ENCODE measurements at regions not wholly inside any gene's neighbourhood (a gene's known extent, or its start where the extent isn't known, plus 50 kb on each side); places are given as distances from the start of the nearest gene placed in this dataset.

GRCh38 chr3:59327376-59327808, 277.6 kb upstream of the CFAP20DC start:
- Mint-ChIP-seq H3K4me3 (no peak overlapping the region), H3K27me3 (ENCODE audit: low read depth) (no peaks in the 10 kb centered on the region), H3K27ac (no peak overlapping the region), H3K36me3 (ENCODE audit: low read depth) (no peaks in the 10 kb centered on the region), H3K4me1 (ENCODE audit: low read depth) (no peaks in the 10 kb centered on the region), H3K9me3 (no peaks in the 10 kb centered on the region)
- CTCF ChIA-PET = interaction anchor here (2.0 kb wide), 1 partner anchor 14 kb away, joined by 7 read pairs; no protein-coding TSS in a partner anchor
- no peak for DNase-seq
- intact Hi-C loops (cut with micrococcal nuclease) = no loop called here

DNA sequence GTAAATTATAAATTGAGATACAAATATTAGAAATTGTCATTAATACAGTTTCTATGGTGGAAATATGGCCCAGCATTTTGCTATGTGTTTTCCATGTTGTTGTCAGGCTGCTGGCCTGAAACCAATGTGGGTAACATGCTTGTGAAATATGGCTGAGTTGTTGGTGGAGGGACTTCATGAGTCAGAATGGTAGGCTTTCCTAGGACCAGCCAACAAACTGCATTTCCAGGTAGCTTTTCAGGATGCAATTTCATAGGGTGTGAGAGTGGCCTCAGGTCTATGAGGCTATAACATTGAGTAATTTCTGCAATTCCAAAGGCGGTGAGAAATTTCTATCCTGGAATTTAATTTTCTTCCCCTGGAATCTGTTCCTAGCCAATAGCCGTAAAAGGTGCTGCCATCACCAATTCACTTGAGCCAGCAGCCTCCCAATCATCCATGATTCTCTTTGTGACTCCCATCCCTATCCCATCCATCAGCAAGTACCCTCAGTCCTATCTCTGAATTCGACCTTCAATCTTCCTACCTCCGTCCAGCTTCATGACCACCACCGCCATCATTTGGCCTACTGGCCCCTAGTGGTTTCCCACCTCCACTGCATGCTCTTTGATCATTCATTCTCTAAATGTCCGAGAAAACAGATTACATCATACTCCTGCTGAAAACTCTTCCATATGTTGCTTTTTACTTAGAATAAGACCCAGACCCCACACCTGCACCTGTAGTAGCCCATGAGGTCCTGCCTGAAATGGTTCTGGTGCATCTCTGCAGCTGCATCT, 276.6 kb upstream of the CFAP20DC start:
- CTCF ChIA-PET = interaction anchor here (2.0 kb wide), 1 partner anchor 13 kb away, joined by 7 read pairs; no protein-coding TSS in a partner anchor
- H3K4me3 Mint-ChIP-seq = no peak overlapping the region
- DNase-seq = no peak
- no peak overlapping the region for H3K27ac Mint-ChIP-seq
- no peaks in the 10 kb centered on the region for H3K9me3 Mint-ChIP-seq
- no peaks in the 10 kb centered on the region for H3K27me3 Mint-ChIP-seq (ENCODE audit: low read depth)
- no peaks in the 10 kb centered on the region for H3K36me3 Mint-ChIP-seq (ENCODE audit: low read depth)
- no peaks in the 10 kb centered on the region for H3K4me1 Mint-ChIP-seq (ENCODE audit: low read depth)
- intact Hi-C loops (cut with micrococcal nuclease) = no loop called here

- Mint-ChIP-seq H3K9me3 (no peaks in the 10 kb centered on the region), H3K4me3 (no peak overlapping the region), H3K4me1 (ENCODE audit: low read depth) (no peaks in the 10 kb centered on the region), H3K27ac (no peak overlapping the region), H3K27me3 (ENCODE audit: low read depth) (no peaks in the 10 kb centered on the region), H3K36me3 (ENCODE audit: low read depth) (no peaks in the 10 kb centered on the region)
- CTCF ChIA-PET = interaction anchor here (2.4 kb wide), 1 partner anchor 9 kb away, joined by 7 read pairs; no protein-coding TSS in a partner anchor
- intact Hi-C loops (cut with micrococcal nuclease) = no loop called here
- no peak for DNase-seq
These were observed 272.2 kb upstream of the CFAP20DC start for GRCh38 chr3:59321881-59322540.

GRCh38 chr3:59320080-59320479, 270.3 kb upstream of the CFAP20DC start:
- H3K4me1 Mint-ChIP-seq (ENCODE audit: low read depth) = peaks cover 2% of the 10 kb centered on the region
- intact Hi-C loops (cut with micrococcal nuclease) = no loop called here
- no peak overlapping the region for H3K27ac Mint-ChIP-seq
- DNase-seq = no peak
- CTCF ChIA-PET = no interaction called here
- H3K27me3 Mint-ChIP-seq (ENCODE audit: low read depth) = no peaks in the 10 kb centered on the region
- H3K9me3 Mint-ChIP-seq = no peaks in the 10 kb centered on the region
- H3K36me3 Mint-ChIP-seq (ENCODE audit: low read depth) = no peaks in the 10 kb centered on the region
- H3K4me3 Mint-ChIP-seq = no peak overlapping the region

DNA sequence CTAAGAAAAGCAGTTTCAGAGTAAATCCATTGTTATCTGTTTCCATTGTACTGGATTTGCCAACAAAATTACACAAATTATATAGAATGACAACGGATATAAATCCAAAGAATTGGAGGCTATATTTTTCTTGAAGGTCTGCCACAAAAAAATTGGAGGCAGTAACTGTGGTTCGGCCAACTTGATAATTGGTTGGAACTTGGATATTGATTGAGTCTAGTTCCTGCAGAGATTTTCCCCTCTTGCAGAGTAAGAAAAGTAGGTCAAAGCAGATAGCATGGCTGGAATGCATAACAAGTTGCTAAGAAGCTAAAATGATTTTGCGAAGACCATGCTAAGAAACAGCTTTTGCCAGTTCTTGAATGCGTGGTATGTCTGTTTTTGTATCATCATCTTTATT, 269.6 kb upstream of the CFAP20DC start:
- H3K36me3 Mint-ChIP-seq (ENCODE audit: low read depth) = no peaks in the 10 kb centered on the region
- H3K4me1 Mint-ChIP-seq (ENCODE audit: low read depth) = peaks cover 2% of the 10 kb centered on the region
- CTCF ChIA-PET = no interaction called here
- no peak for DNase-seq
- no peaks in the 10 kb centered on the region for H3K9me3 Mint-ChIP-seq
- no peak overlapping the region for H3K4me3 Mint-ChIP-seq
- intact Hi-C loops (cut with micrococcal nuclease) = loop anchor here (10.0 kb wide), 1 partner anchor 135 kb away; no protein-coding TSS in a partner anchor
- H3K27ac Mint-ChIP-seq = no peak overlapping the region
- no peaks in the 10 kb centered on the region for H3K27me3 Mint-ChIP-seq (ENCODE audit: low read depth)

DNA sequence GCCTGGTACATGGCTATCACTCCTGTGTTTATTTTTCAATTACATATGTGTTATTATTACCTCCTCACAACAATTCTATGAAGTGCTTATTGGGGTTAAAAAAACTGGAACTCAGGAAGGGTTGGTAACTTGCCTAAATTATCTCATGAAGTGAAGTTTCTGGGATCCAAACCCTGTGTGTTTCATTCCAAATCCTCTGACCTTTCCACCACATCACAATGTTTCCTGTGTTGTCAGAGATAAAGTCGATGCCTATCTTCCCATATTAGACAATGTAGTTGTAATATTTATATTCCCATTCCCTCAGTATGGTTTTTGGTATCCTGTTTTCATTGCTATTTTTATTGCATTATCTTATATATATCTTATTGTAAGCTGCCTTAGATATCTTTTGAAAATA, 269.1 kb upstream of the CFAP20DC start:
- no peaks in the 10 kb centered on the region for H3K27me3 Mint-ChIP-seq (ENCODE audit: low read depth)
- peaks cover 7% of the 10 kb centered on the region for H3K4me1 Mint-ChIP-seq (ENCODE audit: low read depth)
- CTCF ChIA-PET = no interaction called here
- intact Hi-C loops (cut with micrococcal nuclease) = loop anchor here (10.0 kb wide), 1 partner anchor 136 kb away; no protein-coding TSS in a partner anchor
- H3K27ac Mint-ChIP-seq = no peak overlapping the region
- no peak for DNase-seq
- no peak overlapping the region for H3K4me3 Mint-ChIP-seq
- no peaks in the 10 kb centered on the region for H3K9me3 Mint-ChIP-seq
- no peaks in the 10 kb centered on the region for H3K36me3 Mint-ChIP-seq (ENCODE audit: low read depth)

DNA sequence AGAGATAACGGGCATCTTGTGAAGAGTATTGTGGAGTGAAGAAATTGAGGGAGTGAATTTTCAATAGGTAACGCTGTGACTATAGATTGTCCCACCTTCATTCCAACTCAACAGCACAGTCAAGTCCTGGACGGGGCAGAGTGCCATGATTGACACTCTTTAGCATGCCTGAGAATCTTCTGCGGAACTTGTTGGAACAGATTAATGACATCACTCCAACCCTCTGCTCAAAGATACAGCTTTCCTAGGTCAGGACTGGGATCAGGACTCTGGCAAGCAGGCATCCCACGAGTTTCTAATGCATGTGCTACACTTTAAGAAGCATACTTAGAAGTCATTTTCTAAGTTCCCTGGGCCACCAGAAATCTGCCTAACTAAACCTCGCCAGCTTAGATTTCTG, 267.6 kb upstream of the CFAP20DC start:
- H3K4me1 Mint-ChIP-seq (ENCODE audit: low read depth) = peaks cover 10% of the 10 kb centered on the region
- no peaks in the 10 kb centered on the region for H3K9me3 Mint-ChIP-seq
- no peaks in the 10 kb centered on the region for H3K27me3 Mint-ChIP-seq (ENCODE audit: low read depth)
- CTCF ChIA-PET = no interaction called here
- intact Hi-C loops (cut with micrococcal nuclease) = loop anchor here (10.0 kb wide), 1 partner anchor 137 kb away; no protein-coding TSS in a partner anchor
- H3K36me3 Mint-ChIP-seq (ENCODE audit: low read depth) = no peaks in the 10 kb centered on the region
- DNase-seq = no peak
- H3K4me3 Mint-ChIP-seq = no peak overlapping the region
- no peak overlapping the region for H3K27ac Mint-ChIP-seq

- Mint-ChIP-seq H3K27me3 (ENCODE audit: low read depth) (no peaks in the 10 kb centered on the region), H3K9me3 (no peaks in the 10 kb centered on the region), H3K4me3 (no peak overlapping the region), H3K27ac (no peak overlapping the region), H3K36me3 (ENCODE audit: low read depth) (no peaks in the 10 kb centered on the region), H3K4me1 (ENCODE audit: low read depth) (peaks cover 10% of the 10 kb centered on the region)
- DNase-seq = no peak
- intact Hi-C loops (cut with micrococcal nuclease) = loop anchor here (10.0 kb wide), 1 partner anchor 138 kb away; no protein-coding TSS in a partner anchor
- CTCF ChIA-PET = no interaction called here
These were observed 267.0 kb upstream of the CFAP20DC start for GRCh38 chr3:59316688-59317275.

- intact Hi-C loops (cut with micrococcal nuclease) = loop anchor here (1.0 to 10.0 kb wide), 9 partner anchors 74 to 544 kb away; no protein-coding TSS in a partner anchor
- H3K36me3 Mint-ChIP-seq (ENCODE audit: low read depth) = no peaks in the 10 kb centered on the region
- H3K27ac Mint-ChIP-seq = no peak overlapping the region
- no peaks in the 10 kb centered on the region for H3K9me3 Mint-ChIP-seq
- peak; percentile 74 for DNase-seq
- peaks cover 22% of the 10 kb centered on the region for H3K4me1 Mint-ChIP-seq (ENCODE audit: low read depth)
- H3K4me3 Mint-ChIP-seq = no peak overlapping the region
- H3K27me3 Mint-ChIP-seq (ENCODE audit: low read depth) = no peaks in the 10 kb centered on the region
- CTCF ChIA-PET = interaction anchor here (0.6 to 2.4 kb wide), 21 partner anchors 9 to 543 kb away, joined by 3 to 8 read pairs (median 5); no protein-coding TSS in a partner anchor
These were observed 263.5 kb upstream of the CFAP20DC start for GRCh38 chr3:59313365-59313764.

DNA sequence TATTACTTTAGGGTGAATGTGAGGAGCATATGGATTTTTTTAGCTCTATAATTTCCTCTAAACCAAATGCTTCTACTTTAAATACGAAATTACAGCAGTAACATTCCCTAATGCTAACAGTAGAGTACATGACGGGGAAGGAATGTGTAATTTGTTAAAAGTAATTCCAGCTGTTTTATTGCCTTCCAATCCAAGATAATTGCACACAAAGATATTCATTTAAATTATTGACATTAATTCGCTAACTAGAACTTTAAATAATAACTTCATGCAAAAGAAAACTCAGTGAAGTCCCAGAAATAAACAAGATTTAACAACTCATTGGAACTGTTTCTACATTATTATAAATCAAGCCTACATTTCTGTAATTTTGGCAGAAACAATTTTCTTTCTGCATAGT, 261.4 kb upstream of the CFAP20DC start:
- no peaks in the 10 kb centered on the region for H3K27me3 Mint-ChIP-seq (ENCODE audit: low read depth)
- H3K36me3 Mint-ChIP-seq (ENCODE audit: low read depth) = no peaks in the 10 kb centered on the region
- H3K9me3 Mint-ChIP-seq = no peaks in the 10 kb centered on the region
- intact Hi-C loops (cut with micrococcal nuclease) = loop anchor here (5.0 to 10.0 kb wide), 6 partner anchors 76 to 501 kb away; no protein-coding TSS in a partner anchor
- DNase-seq = no peak
- H3K27ac Mint-ChIP-seq = no peak overlapping the region
- CTCF ChIA-PET = interaction anchor here (1.2 kb wide), 1 partner anchor 133 kb away, joined by 3 read pairs; no protein-coding TSS in a partner anchor
- peaks cover 22% of the 10 kb centered on the region for H3K4me1 Mint-ChIP-seq (ENCODE audit: low read depth)
- H3K4me3 Mint-ChIP-seq = no peak overlapping the region

GRCh38 chr3:59310736-59311135, 260.9 kb upstream of the CFAP20DC start:
- H3K36me3 Mint-ChIP-seq (ENCODE audit: low read depth) = no peaks in the 10 kb centered on the region
- no peak for DNase-seq
- CTCF ChIA-PET = interaction anchor here (1.2 kb wide), 1 partner anchor 134 kb away, joined by 3 read pairs; no protein-coding TSS in a partner anchor
- intact Hi-C loops (cut with micrococcal nuclease) = loop anchor here (5.0 to 10.0 kb wide), 6 partner anchors 77 to 502 kb away; no protein-coding TSS in a partner anchor
- no peak overlapping the region for H3K4me3 Mint-ChIP-seq
- no peaks in the 10 kb centered on the region for H3K27me3 Mint-ChIP-seq (ENCODE audit: low read depth)
- no peak overlapping the region for H3K27ac Mint-ChIP-seq
- peaks cover 21% of the 10 kb centered on the region for H3K4me1 Mint-ChIP-seq (ENCODE audit: low read depth)
- H3K9me3 Mint-ChIP-seq = no peaks in the 10 kb centered on the region

DNA sequence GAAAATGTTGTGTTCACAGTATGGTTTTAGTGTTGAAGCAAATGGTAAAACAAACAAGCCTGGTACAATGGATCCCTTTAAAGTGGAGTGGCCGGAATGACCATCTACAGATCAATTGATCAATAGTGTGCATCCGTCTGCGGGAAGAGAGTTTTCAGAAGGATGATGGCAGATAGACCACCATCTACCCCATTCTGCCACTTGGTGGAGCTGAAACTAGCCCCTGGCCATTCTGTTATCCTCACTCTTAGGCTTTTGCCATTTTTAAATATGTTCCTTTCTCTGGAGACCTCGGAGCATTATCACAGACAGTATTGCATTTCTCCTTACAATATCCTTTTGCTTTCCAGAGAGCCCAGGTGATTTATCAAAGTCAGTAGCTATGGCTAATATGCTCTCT, 258.9 kb upstream of the CFAP20DC start:
- H3K27me3 Mint-ChIP-seq (ENCODE audit: low read depth) = no peaks in the 10 kb centered on the region
- CTCF ChIA-PET = interaction anchor here (0.6 to 0.7 kb wide), 2 partner anchors 44 to 178 kb away, joined by 3 to 5 read pairs; no protein-coding TSS in a partner anchor

More for the DNA sequence above, 258.9 kb upstream of the CFAP20DC start:
- no peak for DNase-seq
- H3K4me3 Mint-ChIP-seq = no peak overlapping the region
- no peak overlapping the region for H3K27ac Mint-ChIP-seq
- intact Hi-C loops (cut with micrococcal nuclease) = no loop called here
- H3K4me1 Mint-ChIP-seq (ENCODE audit: low read depth) = peaks cover 15% of the 10 kb centered on the region
- H3K9me3 Mint-ChIP-seq = no peaks in the 10 kb centered on the region
- no peaks in the 10 kb centered on the region for H3K36me3 Mint-ChIP-seq (ENCODE audit: low read depth)

Measured in activated naive CD4-positive, alpha-beta T cell treated with anti-CD3 and anti-CD28 coated beads for 36 hours (primary cell).